Pancreas (tissue), 10 donors: ENCODE measurements at regions not wholly inside any gene's neighbourhood (a gene's known extent, or its start where the extent isn't known, plus 50 kb on each side); places are given as distances from the start of the nearest gene placed in this dataset.

Source experiments
- ATAC-seq, 4 donors: fragments of 200-7000 bp; cut with Tn5 transposase; one replicate each; pipeline versions ENCODE4 v1.8.0 to v1.9.1; 2020; ENCODE audit warnings: mild to moderate bottlenecking in 4 of 4, moderate library complexity in 4 of 4
- DNase-seq, 6 donors: peaks; one replicate each; pipeline ENCODE4 v3.0.0-alpha.2; 2020
- FAIRE-seq: peaks from 2 replicates; lab custom pipeline; 2012; peaks lifted over from hg19 to GRCh38; lab: Jason Lieb, UNC
- H3K27ac ChIP-seq, 4 donors: fragments of 200-600 bp; sonication (generic); 1 replicate in 3 of 4; 2 replicates in 1 of 4; pipeline versions ENCODE4 v1.5.0 to v1.8.0; 2020
- H3K27me3 ChIP-seq, 4 donors: fragments of 200-600 bp; one replicate each; pipeline ENCODE4 v1.8.0; 2021
- H3K36me3 ChIP-seq, 3 donors: fragments of 200-600 bp; sonication (generic) in 1 of 3; one replicate each; pipeline versions ENCODE4 v1.5.0 to v1.8.0; 2020 to 2021
- H3K4me1 ChIP-seq, 3 donors: fragments of 200-600 bp; one replicate each; pipeline ENCODE4 v1.8.0; 2021
- H3K4me3 ChIP-seq, 4 donors: fragments of 200-600 bp; sonication (generic) in 2 of 4; one replicate each; pipeline versions ENCODE4 v1.5.0 to v1.8.0; 2020 to 2021
- H3K9me3 ChIP-seq, 4 donors: fragments of 200-600 bp; one replicate each; pipeline ENCODE4 v1.8.0; 2021
- CTCF ChIP-seq, 4 donors: fragments of 200-600 bp; sonication (generic) in 3 of 4; IDR thresholded peaks; one replicate each; pipeline versions ENCODE4 v1.5.0 to v1.8.0; 2021; ENCODE audit warnings: antibody characterized with exemption in 4 of 4
- whole genome bisulfite sequencing, 2 donors: extraction: QIAGEN DNeasy Blood & Tissue Kit; methylation state at CpG; one replicate each; pipeline ENCODE4 v1.1.7; 2013; 5-methylcytosine and 5-hydroxymethylcytosine counted together
- intact Hi-C, 3 donors: fragments of 100-400 bp; cut with DNase I; formaldehyde crosslinking; loops; one replicate each; pipeline versions ENCODE4 v1.11.1 to v1.14.2; 2022
- donor health status: healthy with polysubstance abuse.
- donor health status: DM: no; HTN: no; CAD: no; lungs with moderate emphysema.
- donor health status: DM: no; HTN: no; CAD: no.
- donor health status: control.
- donor health status: control.
- donor health status: Bipolar disorder and iron deficiency.
- donor health status: DM: yes; HTN: yes; CAD: no.
- donor health status: DM: no; HTN: no; CAD: no.
- donor health status: DM: no; HTN: no; CAD: no.
- donor health status: DM: yes; HTN: yes; CAD: no.

GRCh38 chr5:57753446-57753845 is 270.8 kb upstream of the ACTBL2 start:
- DNase-seq (no peak), ATAC-seq (no peak), FAIRE-seq (no peak)
- no peaks in the 10 kb centered on the region for H3K27me3 ChIP-seq
- no peak overlapping the region for H3K4me3 ChIP-seq
- no peaks in the 10 kb centered on the region for H3K36me3 ChIP-seq
- H3K9me3 ChIP-seq = no peaks in the 10 kb centered on the region
- intact Hi-C loops = no loop called here
- TF ChIP-seq CTCF (IDR thresholded peaks at IDR 0.05) = no peak
- no peaks in the 10 kb centered on the region for H3K4me1 ChIP-seq
- 75 to 79% methylated on average over 1 of the region's 1 CpG for WGBS, 2 donors
- no peak overlapping the region for H3K27ac ChIP-seq

GRCh38 chr5:57751710-57752109 is 269.1 kb upstream of the ACTBL2 start:
- H3K27ac ChIP-seq = no peak overlapping the region
- no peaks in the 10 kb centered on the region for H3K4me1 ChIP-seq
- no peak for FAIRE-seq
- no peaks in the 10 kb centered on the region for H3K9me3 ChIP-seq
- WGBS, 2 donors = 24 to 25% methylated on average over 2 of the region's 2 CpGs
- TF ChIP-seq CTCF (IDR thresholded peaks at IDR 0.05) = no peak
- DNase-seq = no peak
- H3K27me3 ChIP-seq = no peaks in the 10 kb centered on the region
- H3K36me3 ChIP-seq = no peaks in the 10 kb centered on the region
- no peak overlapping the region for H3K4me3 ChIP-seq
- intact Hi-C loops = no loop called here
- no peak for ATAC-seq

GRCh38 chr5:57750891-57751290 is 268.3 kb upstream of the ACTBL2 start:
- ATAC-seq = no peak
- Histone ChIP-seq H3K27ac (no peak overlapping the region), H3K27me3 (no peaks in the 10 kb centered on the region), H3K4me3 (no peak overlapping the region), H3K36me3 (no peaks in the 10 kb centered on the region), H3K4me1 (no peaks in the 10 kb centered on the region), H3K9me3 (no peaks in the 10 kb centered on the region)
- 83 to 84% methylated on average over 9 of the region's 9 CpGs for WGBS, 2 donors
- DNase-seq = no peak
- intact Hi-C loops = no loop called here
- no peak for FAIRE-seq
- no peak for TF ChIP-seq CTCF (IDR thresholded peaks at IDR 0.05)

GRCh38 chr5:57750282-57750681 is 267.7 kb upstream of the ACTBL2 start:
- Histone ChIP-seq H3K4me1 (no peaks in the 10 kb centered on the region), H3K36me3 (no peaks in the 10 kb centered on the region), H3K4me3 (no peak overlapping the region), H3K27me3 (no peaks in the 10 kb centered on the region), H3K27ac (no peak overlapping the region), H3K9me3 (no peaks in the 10 kb centered on the region)
- intact Hi-C loops = no loop called here
- ATAC-seq = no peak
- no peak for FAIRE-seq
- TF ChIP-seq CTCF (IDR thresholded peaks at IDR 0.05) = no peak
- 88 to 92% methylated on average over 10 of the region's 10 CpGs for WGBS, 2 donors
- DNase-seq = no peak

GRCh38 chr5:57749396-57749795 is 266.8 kb upstream of the ACTBL2 start:
- no peak for TF ChIP-seq CTCF (IDR thresholded peaks at IDR 0.05)
- H3K9me3 ChIP-seq = no peaks in the 10 kb centered on the region
- DNase-seq (no peak), FAIRE-seq (no peak), ATAC-seq (no peak)
- H3K36me3 ChIP-seq = no peaks in the 10 kb centered on the region
- H3K27me3 ChIP-seq = no peaks in the 10 kb centered on the region
- intact Hi-C loops = no loop called here
- no peaks in the 10 kb centered on the region for H3K4me1 ChIP-seq
- no peak overlapping the region for H3K27ac ChIP-seq
- H3K4me3 ChIP-seq = no peak overlapping the region
